HL-60 (cell line): ENCODE measurements at regions not wholly inside any gene's neighbourhood (a gene's known extent, or its start where the extent isn't known, plus 50 kb on each side); places are given as distances from the start of the nearest gene placed in this dataset.

ENCODE experiments used
- DNase-seq, 2 experiments: peaks; one replicate each; pipeline ENCODE4 v3.0.0-alpha.2; 2010 to 2020; ENCODE audit warnings: low read depth in 1 of 2, low spot score in 1 of 2
- H3K27ac ChIP-seq: fragments of 250-450 bp; sonication (Bioruptor Pico); replicated peaks from 2 replicates; pipeline ENCODE4 v1.5.1; 2020; ENCODE audit warnings: mild to moderate bottlenecking, moderate library complexity
- H3K27me3 ChIP-seq: fragments of 250-450 bp; sonication (Bioruptor Pico); 2 replicates; pipeline ENCODE4 v1.5.1; 2021; ENCODE audit warnings: mild to moderate bottlenecking, moderate library complexity; ENCODE audit not compliant: insufficient read depth, poor library complexity, severe bottlenecking
- H3K4me3 ChIP-seq: replicated peaks from 2 replicates; pipeline ENCODE4 v1.5.1; 2011; ENCODE audit warnings: mild to moderate bottlenecking, control low read depth, low read length; ENCODE audit not compliant: insufficient read depth
- GABPA ChIP-seq: IDR thresholded peaks from 2 replicates; pipeline ENCODE4 v1.6.1; 2012; ENCODE audit warnings: low read depth
- POLR2AphosphoS5 ChIP-seq: IDR thresholded peaks from 2 replicates; pipeline ENCODE4 v1.6.1; 2012; ENCODE audit warnings: low read depth
- REST ChIP-seq: IDR thresholded peaks from 2 replicates; pipeline ENCODE4 v1.6.1; 2012; ENCODE audit warnings: low read depth; ENCODE audit not compliant: insufficient replicate concordance
- SPI1 ChIP-seq: IDR thresholded peaks from 2 replicates; pipeline ENCODE4 v1.6.1; 2012; ENCODE audit warnings: low read depth, mild to moderate bottlenecking, borderline replicate concordance
- TF ChIP-seq, protein P1 (sequence below): IDR thresholded peaks from one replicate; pipeline ENCODE4 v1.5.1; 2011; ENCODE audit warnings: low read length, control low read depth, inconsistent platforms; ENCODE audit not compliant: insufficient read depth

DNA sequence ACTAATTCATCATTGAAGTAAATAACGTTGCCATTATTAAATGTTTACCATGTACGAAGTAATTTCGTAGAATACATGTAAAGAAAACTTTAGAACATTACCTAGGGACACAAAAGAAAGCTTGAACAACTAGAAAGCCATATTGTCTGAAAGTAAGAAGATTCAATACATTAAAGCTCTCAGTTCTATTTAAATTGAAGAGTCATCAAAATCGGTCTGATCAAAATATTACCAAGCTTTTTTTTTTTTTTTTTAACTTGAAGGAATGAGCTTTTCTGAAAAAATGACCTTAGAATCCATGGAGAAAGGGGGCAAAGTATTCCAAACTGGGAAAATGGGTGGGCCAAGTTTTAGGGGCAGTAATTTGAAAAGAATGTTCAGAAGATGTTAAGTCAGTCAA, 300.8 kb downstream of the GPD2 start:
- Histone ChIP-seq H3K27me3 (peaks cover 2% of the 10 kb centered on the region), H3K4me3 (no peak overlapping the region), H3K27ac (no peak overlapping the region)
- TF ChIP-seq SPI1 (no peak), REST (no peak), GABPA (no peak), POLR2AphosphoS5 (no peak)
- TF ChIP-seq, protein P1, sequence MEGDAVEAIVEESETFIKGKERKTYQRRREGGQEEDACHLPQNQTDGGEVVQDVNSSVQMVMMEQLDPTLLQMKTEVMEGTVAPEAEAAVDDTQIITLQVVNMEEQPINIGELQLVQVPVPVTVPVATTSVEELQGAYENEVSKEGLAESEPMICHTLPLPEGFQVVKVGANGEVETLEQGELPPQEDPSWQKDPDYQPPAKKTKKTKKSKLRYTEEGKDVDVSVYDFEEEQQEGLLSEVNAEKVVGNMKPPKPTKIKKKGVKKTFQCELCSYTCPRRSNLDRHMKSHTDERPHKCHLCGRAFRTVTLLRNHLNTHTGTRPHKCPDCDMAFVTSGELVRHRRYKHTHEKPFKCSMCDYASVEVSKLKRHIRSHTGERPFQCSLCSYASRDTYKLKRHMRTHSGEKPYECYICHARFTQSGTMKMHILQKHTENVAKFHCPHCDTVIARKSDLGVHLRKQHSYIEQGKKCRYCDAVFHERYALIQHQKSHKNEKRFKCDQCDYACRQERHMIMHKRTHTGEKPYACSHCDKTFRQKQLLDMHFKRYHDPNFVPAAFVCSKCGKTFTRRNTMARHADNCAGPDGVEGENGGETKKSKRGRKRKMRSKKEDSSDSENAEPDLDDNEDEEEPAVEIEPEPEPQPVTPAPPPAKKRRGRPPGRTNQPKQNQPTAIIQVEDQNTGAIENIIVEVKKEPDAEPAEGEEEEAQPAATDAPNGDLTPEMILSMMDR, result no peak
- no peak for DNase-seq

- peaks cover 2% of the 10 kb centered on the region for H3K27me3 ChIP-seq
- no peak overlapping the region for H3K27ac ChIP-seq
- H3K4me3 ChIP-seq, result no peak overlapping the region
- no peak for DNase-seq
- no peak for TF ChIP-seq SPI1
- no peak for TF ChIP-seq GABPA
- TF ChIP-seq, protein P1, result no peak
- no peak for TF ChIP-seq REST
- no peak for TF ChIP-seq POLR2AphosphoS5
Observed at GRCh38 chr2:156739301-156739700, 303.1 kb downstream of the GPD2 start.

DNA sequence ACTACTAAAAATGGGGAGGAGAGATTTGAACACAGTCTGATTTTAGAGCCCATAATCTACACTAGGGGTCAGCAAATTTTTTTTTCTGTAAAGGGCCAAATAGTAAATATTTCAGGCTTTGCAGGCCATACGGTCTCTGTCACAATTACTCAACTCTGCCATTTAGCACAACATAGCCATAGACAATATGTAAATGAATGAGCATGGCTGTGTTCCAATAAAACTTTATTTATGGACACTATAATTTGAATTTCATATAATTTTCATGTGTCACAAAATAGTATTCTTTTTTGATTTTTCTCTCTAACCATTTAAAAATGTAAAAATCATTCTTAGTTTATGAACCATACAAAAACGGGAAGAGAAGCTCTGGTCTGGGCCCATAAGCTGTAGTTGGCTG, 309.4 kb downstream of the GPD2 start:
- no peak overlapping the region for H3K4me3 ChIP-seq
- no peak for TF ChIP-seq SPI1
- TF ChIP-seq, protein P1, result no peak
- no peak for TF ChIP-seq REST
- no peak for TF ChIP-seq GABPA
- no peak for TF ChIP-seq POLR2AphosphoS5
- no peak for DNase-seq
- H3K27ac ChIP-seq, result no peak overlapping the region
- H3K27me3 ChIP-seq, result peaks cover under 1% of the 10 kb centered on the region
